HL-60/S4 (cell line): ENCODE measurements at regions not wholly inside any gene's neighbourhood (a gene's known extent, or its start where the extent isn't known, plus 50 kb on each side); places are given as distances from the start of the nearest gene placed in this dataset.
"Not testable (repeated sequence)": the region's sequence is repeated elsewhere in the genome, so short reads cannot be mapped to it uniquely, and the experiment has no call there.

Experiments
- in situ Hi-C: fragments of 300-500 bp; cut with MboI; formaldehyde crosslinking; loops from 2 replicates; pipeline ENCODE4 v1.14.3; 2022; ENCODE audit warnings: low sequenced_read_pairs

DNA sequence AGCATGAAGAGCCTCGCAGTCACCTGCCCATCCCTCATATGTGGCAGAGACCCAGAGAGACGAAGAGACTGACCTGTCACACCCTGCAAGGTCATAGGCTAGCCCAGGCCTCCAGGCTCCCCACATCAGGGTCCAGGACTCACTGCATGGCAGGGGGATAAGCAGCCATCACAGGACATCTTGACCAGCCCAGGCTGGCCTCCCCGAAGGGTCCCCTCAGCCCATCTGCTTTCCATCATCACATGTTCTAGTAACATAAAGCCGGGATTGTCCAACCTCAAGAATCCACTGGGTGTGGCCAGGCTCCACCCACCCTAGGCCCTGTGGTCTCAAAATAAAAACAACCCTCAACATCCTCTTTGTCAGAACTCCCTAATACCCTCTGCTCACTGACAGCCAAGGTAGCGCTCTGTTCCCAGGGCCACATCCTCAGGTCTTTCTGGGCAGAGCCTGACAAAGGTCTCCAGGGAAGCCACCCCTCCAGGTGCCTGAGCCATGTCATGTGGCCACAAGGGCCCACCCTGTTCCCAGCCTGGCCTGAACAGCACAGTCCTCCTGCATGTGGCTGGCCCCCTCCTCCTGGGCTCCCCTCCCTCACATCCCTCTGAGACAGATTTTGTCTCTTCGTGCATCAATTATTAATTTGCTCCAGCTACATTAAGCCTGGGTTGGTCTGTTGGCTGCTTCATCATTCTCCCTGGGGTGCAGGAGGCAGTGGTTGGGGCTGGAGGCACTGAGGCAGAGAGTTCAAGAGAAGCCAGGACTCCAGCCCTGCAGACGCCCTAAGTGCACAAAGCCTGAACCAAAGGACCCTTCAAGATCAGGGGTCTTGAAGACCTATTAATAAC lies 131.8 kb upstream of the UNC5B start:
- in situ Hi-C loops = no loop called here

DNA sequence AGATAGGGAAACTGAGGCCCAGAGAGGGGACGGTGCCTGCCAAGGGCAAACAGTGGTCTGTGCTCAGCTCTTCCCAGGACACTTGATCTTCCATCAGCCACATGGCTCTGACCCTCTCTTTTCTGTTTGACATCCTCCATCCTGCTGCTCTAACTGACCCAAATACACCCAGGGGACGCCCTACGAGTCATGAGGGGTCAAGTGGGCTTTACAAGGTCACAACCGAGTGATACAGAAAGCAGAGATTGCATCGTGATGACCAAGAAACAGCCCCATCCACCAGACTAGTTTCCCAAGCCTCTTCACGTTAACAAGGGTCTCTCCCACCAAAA lies 131.2 kb upstream of the UNC5B start:
- in situ Hi-C loops = no loop called here

DNA sequence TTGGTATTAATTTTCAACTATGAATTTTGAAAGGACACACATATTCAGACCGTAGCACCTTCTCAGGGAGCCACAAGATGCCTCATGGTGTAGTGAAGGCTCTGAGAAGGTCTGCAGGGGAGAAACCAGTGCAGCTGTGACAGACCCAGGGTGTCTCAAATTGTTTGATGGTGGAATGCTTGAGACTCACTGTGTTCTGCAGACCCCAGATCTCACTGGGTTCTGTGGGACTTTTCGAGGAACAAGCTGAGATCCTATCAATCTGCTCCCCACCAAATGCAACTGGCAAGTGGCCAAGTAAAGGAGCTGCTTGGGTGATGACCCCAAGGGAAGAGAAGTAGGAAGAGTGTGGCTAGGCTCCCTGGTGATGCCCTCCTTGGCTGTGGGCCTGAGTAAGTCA lies 130.5 kb upstream of the UNC5B start:
- in situ Hi-C loops = no loop called here

DNA sequence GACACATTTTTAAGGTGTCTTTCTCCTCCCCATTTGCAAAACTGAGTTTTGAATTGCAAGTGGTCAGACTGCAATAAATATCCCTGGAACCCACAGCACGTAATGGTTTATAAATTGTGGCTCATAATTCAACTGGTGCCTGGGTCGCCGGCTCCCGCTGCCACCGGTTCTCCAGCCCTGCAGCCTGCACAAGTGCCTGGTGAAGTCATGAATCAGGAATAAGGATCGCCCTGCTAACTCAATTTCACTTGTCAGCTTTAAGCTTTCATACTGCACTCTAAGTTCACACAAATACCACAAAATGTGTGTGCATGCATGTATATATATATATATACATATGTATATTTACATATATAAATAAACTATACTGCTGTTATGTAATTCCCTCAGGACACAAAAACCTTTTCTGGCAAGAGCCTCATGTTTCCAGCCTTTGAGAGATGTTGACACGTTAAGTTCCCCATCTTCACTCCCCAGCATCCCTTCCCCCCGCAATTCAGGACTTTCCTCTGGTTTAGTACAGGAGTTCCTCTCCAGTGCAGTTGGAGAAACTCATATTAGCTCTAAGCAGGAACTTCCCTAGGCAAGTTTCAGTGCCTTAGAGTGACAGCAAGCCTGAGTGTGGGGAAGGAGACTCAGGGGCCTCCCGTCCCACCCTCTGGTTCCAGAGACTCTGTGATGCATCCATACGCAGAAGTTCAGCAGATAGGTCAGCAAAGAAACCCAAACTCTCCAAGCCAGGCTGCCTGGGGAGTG lies 129.2 kb upstream of the UNC5B start:
- in situ Hi-C loops = no loop called here

DNA sequence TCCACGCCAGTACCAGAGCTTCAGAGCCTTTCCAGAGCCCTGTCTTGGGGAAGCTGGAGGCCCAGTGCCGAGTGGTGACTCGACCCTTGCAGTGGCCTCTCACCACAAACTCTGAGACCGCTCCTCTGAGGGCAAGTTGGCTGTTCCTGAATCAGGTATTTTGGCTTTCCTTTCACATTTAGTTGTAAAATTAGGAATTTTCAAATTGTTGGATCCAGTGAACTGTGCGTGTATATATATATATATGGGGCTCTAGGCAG lies 128.7 kb upstream of the UNC5B start:
- in situ Hi-C loops = no loop called here

DNA sequence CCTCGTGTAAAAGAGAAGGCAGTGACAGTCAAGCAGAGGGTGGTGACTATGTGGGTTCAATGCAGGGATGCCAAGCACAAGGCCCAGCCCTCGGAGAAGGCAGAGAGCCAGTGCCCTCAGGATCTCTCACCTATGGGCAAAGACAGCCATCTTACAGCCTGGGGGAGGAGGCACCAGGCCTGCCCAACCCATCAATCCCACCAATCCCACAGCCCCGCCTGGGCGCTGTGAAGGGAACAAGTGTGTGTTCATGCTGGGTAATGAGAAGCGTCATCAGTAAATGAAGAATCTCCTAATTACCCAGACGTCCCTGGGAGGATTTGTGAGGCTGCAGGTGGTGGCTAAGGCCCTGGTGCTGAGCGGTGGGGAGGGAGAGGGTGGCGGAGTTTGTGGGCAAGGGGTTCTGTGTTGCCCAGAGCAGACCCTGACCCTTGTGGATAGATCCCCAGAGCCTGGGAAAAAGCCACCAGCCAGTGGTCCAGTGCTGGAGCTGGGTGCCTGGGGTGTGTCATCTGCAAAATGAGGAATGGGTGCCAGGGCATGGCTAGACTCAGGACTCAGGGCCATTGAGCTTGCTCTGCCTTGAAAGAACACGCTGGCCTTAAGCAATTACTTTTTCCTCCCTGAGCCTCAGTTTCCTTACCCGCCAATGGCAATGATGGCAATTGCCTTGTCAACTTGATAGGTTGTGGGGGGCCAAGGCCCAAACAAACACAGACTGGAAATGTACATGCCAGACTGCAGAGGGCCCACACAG lies 128.1 kb upstream of the UNC5B start:
- in situ Hi-C loops = no loop called here

DNA sequence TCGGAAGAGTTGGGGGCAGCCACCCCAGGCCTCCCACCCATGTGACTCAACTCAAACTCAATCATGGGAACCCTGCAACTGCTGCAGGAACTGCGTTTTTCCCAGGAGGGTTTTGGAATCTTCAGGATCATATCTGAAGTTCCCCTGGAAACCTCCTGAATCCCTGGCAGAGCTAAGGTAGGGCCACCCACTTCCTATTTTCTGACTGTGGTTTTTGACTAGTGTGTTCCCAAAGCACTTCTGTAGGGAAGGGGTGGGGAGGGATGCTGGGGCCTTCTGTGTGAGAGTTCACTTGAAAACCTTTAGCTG lies 127.6 kb upstream of the UNC5B start:
- in situ Hi-C loops = no loop called here

DNA sequence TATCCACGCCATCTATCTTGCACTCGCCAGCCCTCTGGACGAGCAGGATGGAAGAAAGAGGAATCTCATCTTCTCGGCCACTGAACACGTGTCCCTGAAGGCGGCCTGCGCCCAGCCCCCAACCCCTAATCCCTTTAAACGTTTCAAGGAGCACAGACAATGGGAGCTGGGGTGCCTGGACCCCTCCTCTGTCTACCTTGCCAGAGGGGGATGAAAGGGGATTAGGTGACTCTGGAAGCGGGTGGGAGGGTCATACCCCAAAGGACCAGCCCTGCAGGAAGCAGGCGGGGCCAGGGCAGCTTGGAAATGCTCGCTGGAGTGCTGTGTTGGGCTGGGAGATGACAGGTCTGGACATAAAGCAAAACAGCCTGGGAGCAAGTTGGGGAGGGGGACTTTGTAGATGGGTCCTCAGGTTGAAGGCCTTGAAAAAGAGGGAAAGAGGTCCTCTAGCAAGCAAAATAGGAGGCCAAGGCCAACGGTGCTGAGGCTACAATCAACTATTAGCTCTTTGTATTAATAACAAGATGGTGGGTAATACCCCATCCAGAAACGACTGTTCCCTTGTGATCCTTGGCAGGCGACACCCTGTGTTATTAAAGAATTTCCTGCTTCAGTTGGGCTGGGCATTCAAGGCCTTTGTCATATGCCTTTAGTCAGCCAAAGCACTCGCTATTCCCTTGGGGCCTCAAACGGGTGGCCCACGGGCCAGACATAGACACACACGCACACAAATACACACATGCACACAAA lies 126.5 kb upstream of the UNC5B start:
- in situ Hi-C loops = no loop called here

DNA sequence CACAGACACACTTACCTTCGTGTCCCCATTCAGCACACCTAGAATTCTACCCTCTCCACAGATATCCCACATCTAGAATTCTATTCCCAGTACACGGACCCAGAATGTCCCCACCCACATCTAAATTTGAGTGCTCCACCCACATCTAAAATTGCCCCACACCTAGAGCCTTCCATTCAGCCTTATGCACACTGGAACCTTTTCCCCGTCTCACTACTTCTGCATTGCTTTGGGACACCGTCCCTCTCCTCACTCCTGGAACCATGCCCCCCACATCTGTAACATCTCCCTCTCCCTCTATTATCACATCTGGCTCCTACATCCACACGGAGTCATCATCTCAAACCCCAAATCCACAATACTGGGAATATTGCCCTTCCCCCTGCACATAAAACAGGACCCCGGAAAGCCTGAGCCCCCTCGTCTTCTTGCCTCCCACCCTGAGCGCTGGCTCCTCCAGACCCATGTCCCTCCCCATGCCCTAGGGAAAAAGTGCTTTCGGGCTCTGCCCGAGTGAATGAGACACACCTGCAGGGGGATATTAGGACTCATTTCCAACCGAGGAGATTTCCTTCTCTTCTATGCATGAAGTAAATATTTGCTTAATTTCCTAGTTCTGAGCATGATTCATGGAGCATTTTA lies 125.8 kb upstream of the UNC5B start:
- in situ Hi-C loops = no loop called here

DNA sequence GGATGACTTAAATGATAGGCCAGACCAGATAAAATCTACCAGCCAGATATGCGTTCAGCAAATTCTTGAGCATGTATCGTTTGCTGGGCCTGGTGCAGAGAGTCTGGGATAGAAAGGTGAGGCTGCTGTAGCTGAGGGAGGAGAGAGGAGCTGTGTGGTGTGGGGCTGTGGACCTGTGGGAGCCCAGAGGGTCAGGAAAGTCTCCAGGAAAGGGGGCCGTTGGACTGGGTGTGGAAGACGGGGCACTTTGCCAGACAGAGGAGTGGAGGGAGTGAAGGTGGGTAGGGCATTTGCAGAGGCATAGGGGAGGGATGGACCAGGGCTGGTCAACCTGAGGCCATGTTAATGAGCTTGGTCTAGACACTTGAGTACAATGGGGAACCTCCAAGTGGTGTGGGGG lies 124.7 kb upstream of the UNC5B start:
- in situ Hi-C loops = no loop called here

DNA sequence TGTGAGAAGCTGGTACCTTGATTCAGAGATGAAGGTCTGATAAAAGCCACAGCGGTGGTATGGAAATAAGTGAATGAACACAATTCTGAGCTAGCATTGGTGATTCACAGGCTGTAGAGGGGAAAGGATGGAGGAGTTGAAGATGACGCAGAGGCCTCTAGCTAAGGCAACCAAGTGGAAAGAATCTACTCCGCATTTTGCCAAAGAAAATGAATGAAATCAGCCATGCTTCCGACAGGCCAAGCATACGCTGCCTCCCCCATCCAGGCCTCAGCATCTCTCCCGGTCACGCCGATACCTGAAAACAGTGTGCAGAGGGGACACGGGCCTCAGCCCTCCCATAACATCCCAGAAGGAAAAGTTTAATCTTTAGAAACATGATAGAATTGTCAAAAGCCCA lies 124.3 kb upstream of the UNC5B start:
- in situ Hi-C loops = no loop called here

DNA sequence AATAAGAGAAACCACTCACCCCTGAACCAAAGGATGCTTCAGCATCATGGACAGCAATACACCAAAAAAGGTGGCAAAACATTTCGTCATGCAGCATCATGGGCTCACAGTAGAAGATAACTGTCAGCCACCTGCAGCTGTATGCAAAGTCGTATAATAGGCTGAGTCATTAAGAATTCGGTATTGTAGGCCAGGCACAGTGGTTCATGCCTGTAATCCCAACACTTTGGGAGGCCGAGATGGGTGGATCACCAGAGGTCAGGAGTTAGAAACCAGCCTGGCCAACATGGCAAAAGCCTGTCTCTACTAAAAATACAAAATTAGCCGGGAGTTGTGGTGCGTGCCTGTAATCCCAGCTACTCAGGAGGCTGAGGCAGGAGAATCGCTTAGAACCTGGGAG lies 123.8 kb upstream of the UNC5B start:
- in situ Hi-C loops = not testable (repeated sequence)

DNA sequence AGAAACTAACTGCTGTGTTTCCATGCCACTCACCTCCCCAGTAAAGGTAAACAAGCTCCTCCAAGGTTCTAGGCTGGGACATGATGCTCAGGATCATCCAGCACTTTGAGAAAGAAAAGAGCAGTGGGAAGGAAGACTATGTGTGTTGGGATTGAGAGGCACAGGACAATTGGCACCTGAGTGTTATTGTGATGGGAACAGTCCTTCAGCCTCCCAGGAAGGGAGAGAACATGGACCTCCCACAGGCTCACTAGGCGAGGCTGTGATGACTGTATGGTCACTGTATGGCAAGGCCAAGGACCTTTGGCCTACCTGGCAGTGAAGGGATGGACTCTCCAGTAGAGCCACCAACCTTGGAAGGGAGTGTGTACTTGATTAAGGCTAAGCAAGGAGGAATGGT lies 123.2 kb upstream of the UNC5B start:
- in situ Hi-C loops = no loop called here

DNA sequence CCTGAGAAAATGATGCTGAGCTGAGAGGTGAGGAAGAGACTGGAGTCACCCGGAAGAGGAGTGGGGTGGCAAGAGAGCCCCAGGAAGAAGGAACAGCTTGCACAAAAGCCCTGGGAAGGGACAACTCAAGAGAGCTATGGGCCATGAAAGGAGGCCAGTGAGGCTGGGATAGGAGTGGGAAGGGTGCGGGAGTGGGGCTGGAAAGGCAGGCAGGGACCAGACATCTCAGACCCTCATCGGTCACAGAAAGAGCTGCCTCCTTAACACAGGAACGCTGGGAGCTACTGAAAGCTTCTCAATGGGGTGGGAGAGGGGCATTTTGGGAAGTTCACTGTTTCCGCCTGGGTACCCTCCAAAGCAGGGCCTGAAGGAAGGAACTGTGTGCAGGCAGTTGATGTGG lies 122.0 kb upstream of the UNC5B start:
- in situ Hi-C loops = no loop called here

DNA sequence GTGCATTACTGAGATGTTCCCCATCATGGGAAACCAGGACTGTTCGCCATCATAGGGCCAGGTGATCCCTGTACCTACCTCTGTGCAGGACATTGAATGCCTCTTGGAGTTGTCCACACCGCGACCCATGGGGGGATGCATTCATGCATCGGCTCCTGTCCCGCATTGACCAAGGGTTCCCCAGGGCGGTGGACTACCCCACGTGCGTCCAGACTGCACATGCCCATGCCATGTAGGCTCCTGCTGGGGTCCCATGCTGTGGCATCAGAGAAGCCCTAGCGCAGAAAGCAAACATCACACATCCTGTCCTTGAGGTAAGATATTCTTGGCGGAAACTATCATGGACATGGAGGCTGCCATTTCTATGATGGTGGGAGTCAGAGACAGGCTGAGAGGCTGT lies 121.6 kb upstream of the UNC5B start:
- in situ Hi-C loops = no loop called here

DNA sequence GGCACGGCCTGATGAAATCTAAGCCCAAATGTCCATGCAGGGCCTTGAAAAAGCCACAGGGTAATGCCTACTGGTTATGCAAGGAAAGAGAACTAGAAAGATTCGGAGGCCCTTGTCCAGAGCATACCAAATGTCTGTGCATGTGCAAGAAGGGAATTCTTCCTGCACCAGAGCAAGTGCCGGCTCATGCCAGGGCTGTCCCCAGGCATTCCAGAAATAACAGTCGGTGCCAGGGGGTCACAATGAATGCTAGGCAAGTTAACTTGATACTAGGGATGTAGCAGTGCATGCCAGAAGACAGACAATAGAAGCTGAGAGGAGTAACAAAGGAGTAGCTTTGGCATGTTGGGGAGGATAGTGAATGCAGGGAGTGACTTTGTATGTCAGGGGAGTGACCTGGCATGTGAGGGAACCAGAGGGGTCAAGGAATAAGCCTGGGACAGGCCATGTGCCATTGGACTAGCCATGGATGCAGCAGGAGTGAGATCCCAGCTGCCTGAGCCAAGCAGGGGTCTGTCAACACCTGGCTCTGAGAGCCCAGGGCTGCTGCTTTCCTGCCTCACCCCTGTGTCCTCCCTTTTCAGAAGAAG lies 119.5 kb upstream of the UNC5B start:
- in situ Hi-C loops = no loop called here

DNA sequence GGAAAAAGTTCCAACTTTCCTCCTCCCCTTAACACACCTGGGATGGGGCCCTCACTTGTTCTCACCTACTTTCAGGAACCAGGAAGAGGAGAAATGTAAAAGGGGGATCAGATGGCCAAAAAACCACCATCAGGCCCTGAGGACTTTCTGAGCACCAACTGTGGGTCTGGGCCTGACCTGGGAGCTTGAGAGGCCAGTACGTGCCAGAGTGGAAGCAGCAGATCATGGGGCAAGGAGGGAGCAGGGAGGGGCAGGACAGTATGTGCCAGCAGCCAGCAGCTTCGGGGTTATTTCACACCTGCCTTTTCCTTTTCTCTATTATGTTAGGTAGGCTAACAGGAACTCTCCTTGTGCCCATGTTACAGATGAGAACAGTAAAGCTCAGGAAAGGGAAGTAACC lies 118.8 kb upstream of the UNC5B start:
- in situ Hi-C loops = no loop called here

DNA sequence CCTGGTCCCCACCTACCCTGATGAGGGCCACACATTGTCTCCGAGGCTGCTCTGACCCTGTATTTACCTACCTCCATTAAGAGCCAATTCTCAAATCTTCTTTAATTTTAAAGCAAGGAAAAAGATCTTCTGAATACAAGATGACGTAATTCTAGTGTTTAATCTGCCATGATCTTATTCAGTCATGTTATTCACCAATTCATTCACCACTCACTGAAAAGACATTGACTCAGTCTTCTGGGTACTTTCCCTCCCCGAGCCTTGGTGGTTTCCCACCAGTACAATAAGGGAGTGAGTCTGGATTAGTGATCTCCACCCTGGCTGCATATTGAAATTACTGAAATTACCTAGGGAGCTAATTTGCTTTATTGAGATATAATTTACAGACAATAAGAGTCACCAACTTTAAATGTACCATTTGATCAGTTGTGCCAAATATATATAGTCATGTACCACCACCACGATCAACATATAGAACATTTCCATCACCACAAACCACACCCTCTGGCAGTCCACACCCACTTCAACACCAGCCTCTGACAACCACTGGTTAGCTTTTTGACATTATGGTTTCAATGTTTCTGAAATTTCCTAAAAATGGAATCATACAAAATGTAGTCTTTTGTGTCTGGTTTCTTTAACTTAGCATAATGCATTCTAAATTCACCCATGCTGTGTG lies 117.5 kb upstream of the UNC5B start:
- in situ Hi-C loops = no loop called here

DNA sequence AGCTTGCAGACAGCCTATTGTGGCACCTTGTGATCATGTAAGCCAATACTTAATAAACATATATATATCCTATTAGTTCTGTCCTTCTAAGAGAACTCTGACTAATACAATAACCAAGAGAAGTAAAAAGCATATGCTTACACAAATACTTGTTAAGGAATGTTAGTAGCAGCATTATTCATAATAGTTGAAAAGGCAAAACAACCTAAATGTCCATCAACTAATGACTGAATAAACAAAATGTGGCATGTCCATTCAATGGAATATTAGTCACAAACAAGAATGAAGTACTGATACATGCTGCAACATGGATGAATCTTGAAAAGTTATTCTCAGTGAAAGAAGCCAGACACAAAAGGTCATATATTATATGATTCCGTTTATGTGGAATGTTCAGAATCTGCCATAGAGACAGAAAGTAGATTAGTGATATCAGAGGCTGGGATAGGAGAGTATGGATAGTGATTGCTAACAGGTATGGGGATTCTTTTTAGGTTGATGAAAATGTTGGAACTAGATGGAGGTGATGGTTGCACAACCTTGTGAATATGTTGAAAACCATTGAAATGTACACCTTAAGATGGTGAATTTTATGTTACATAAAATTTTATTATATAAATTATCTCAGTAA lies 112.5 kb upstream of the UNC5B start:
- in situ Hi-C loops = no loop called here

DNA sequence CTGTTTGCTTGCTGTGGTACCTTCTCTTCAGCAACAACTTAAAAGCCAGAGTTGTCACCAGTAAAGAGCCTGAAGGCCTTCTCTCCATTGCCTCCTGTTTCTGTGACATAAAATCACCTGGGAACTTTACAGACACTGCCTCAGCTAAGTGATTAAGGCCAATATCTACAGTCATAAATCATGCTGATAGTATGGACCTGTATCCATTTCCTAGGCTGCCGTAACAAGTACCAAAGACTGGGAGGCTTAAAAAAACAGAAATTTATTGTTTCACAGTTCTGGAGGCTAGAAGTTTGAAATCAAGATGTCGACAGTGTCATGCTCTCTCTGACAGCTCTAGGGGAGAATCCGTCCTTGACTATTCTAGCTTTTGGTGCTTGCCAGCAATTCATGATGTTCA lies 108.4 kb upstream of the UNC5B start:
- in situ Hi-C loops = no loop called here
